Heart left ventricle (tissue), 13 donors: ENCODE measurements at regions not wholly inside any gene's neighbourhood (a gene's known extent, or its start where the extent isn't known, plus 50 kb on each side); places are given as distances from the start of the nearest gene placed in this dataset.

Source experiments
- POLR2A ChIP-seq, 2 donors: fragments of 450-650 bp; IDR thresholded peaks; one replicate each; pipeline ENCODE4 v1.6.1; 2017; ENCODE audit warnings: antibody characterized with exemption in 2 of 2, mild to moderate bottlenecking in 2 of 2, moderate library complexity in 2 of 2
- TF ChIP-seq, protein P1 (sequence below), 12 donors: fragments of 200-600 bp; sonication (generic) in 4 of 12; IDR thresholded peaks; one replicate each; pipeline versions ENCODE4 v1.5.0 to v1.8.0; 2018 to 2022; ENCODE audit warnings: antibody characterized with exemption in 12 of 12, mild to moderate bottlenecking in 5 of 12
- donor health status: ischemic (EF 13 %, LVEDD 7.1; RV severe dilation, severe dysfunction).
- donor health status: DM: no; HTN: yes; CAD: no.
- donor health status: DM: no; HTN: no; CAD: no.
- donor health status: ischemic (EF 25% LVEDD 6.9; RV normal size, moderate dysfunction).
- donor health status: ischemic (EF 25% LVEDD 5.7; RV mildly dilated, moderate dysfunction).
- donor health status: ischemic (EF 35%, LVEDD 5.7; RV mildly dilated, moderate dysfunction).
- donor health status: nonischemic (EF 11% LVEDD 7.7; RV severe dilation, severe dysfunction).
- donor health status: DM: yes; HTN: yes; CAD: no.
- donor health status: PGD.
- donor health status: ischemic (EF 29% LVEDD 5.4; RV normal size, mild dysfunction).
- donor health status: nonischemic (EF 23%, LVEDD 6.1; RV moderate dilation, normal function).

DNA sequence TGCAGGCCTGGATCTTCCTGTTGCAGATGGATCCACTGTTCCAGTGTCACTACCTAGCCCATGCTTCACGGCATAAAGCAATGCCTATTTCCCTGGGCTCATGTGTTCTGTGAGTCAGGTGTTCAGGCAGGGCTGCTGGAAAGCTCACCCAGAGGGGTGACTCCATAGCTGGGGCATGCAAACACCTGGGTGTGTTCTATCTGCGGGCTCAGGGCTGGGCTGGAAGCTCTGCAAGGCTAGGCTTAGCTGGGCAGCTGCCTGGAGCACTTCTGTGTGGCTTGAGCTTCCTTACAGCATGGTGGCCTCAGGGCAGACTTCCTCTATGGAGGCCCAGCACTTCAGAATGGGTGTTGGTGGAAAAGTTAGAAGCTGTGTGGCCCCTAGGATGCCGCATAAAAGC, 139.9 kb downstream of the GADD45G start:
- TF ChIP-seq, protein P1, sequence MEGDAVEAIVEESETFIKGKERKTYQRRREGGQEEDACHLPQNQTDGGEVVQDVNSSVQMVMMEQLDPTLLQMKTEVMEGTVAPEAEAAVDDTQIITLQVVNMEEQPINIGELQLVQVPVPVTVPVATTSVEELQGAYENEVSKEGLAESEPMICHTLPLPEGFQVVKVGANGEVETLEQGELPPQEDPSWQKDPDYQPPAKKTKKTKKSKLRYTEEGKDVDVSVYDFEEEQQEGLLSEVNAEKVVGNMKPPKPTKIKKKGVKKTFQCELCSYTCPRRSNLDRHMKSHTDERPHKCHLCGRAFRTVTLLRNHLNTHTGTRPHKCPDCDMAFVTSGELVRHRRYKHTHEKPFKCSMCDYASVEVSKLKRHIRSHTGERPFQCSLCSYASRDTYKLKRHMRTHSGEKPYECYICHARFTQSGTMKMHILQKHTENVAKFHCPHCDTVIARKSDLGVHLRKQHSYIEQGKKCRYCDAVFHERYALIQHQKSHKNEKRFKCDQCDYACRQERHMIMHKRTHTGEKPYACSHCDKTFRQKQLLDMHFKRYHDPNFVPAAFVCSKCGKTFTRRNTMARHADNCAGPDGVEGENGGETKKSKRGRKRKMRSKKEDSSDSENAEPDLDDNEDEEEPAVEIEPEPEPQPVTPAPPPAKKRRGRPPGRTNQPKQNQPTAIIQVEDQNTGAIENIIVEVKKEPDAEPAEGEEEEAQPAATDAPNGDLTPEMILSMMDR (IDR thresholded peaks at IDR 0.05): no peak
- TF ChIP-seq POLR2A (IDR thresholded peaks at IDR 0.05): no peak
